Activated T-helper 2 cell treated with anti-CD3 and anti-CD28 coated beads, Interferon-gamma antibody, Interleukin-2, Interleukin-4, amounts not matched to agents 10 μg/mL and 5 μg/mL and 100 μg/mL, durations not matched to agents 14 hours and 24 hours and 36 hours (primary cell): ENCODE measurements at regions not wholly inside any gene's neighbourhood (a gene's known extent, or its start where the extent isn't known, plus 50 kb on each side); places are given as distances from the start of the nearest gene placed in this dataset.
"Not testable (repeated sequence)": the region's sequence is repeated elsewhere in the genome, so short reads cannot be mapped to it uniquely, and the experiment has no call there.

Experiments used
- DNase-seq: peaks from one replicate; pipeline ENCODE4 v3.0.0; 2021; ENCODE audit warnings: low spot score
- H3K27ac Mint-ChIP-seq: one replicate; pipeline ENCODE4 v1.8.0; 2021; ENCODE audit warnings: mixed read lengths
- H3K27me3 Mint-ChIP-seq: one replicate; pipeline ENCODE4 v1.8.0; 2021; ENCODE audit warnings: low read depth, mixed read lengths
- H3K36me3 Mint-ChIP-seq: one replicate; pipeline ENCODE4 v1.8.0; 2021; ENCODE audit warnings: low read depth, mixed read lengths
- H3K4me1 Mint-ChIP-seq: one replicate; pipeline ENCODE4 v1.8.0; 2021; ENCODE audit warnings: low read depth, mixed read lengths
- H3K4me3 Mint-ChIP-seq: one replicate; pipeline ENCODE4 v1.8.0; 2021; ENCODE audit warnings: low read depth, mild to moderate bottlenecking, moderate library complexity, mixed read lengths
- H3K9me3 Mint-ChIP-seq: one replicate; pipeline ENCODE4 v1.8.0; 2021; ENCODE audit warnings: mixed read lengths
- intact Hi-C: fragments of 100-400 bp; cut with micrococcal nuclease; formaldehyde crosslinking; loops from one replicate; pipeline ENCODE4 v1.15.1; 2023

DNA sequence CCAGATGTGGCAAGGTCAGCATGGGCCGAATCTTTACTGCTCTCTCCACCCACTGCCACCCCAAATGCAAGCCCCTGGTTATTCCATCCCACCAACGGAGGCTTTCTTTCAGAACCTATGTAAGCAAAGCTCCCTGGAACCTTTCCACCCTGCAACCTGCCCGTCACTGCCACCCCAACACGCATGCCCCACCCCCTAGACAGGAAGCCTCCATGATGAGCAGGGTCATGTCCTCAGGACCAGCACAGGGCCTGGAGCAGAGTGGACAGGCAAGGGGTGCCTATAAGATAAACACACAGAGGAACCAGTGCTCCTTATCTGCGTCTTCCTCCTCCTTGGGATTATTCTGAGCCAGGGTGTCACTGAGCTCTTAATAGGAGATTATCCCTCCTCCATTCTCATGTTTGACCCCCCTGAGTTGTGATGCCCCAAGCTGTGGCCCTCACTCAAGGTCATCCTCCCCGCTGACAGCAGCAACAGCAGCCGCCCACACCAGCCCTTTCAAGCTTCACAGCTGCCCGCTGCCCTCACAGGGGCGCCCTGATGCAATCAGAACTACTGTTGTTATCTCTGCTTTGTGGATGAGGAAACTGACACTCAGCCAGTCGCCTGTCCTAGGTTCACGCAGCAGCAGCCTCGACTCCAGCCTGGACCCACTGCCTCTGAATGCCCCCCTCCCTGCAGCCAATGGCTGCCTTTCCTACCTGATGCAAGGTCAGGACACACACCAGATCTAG lies 647.3 kb downstream of the TBC1D22A start:
- no peak for DNase-seq
- intact Hi-C loops: no loop called here
- Mint-ChIP-seq H3K27me3 (no peaks in the 10 kb centered on the region), H3K9me3 (no peaks in the 10 kb centered on the region), H3K27ac (no peak overlapping the region), H3K4me1 (no peaks in the 10 kb centered on the region), H3K36me3 (no peaks in the 10 kb centered on the region), H3K4me3 (no peak overlapping the region)

DNA sequence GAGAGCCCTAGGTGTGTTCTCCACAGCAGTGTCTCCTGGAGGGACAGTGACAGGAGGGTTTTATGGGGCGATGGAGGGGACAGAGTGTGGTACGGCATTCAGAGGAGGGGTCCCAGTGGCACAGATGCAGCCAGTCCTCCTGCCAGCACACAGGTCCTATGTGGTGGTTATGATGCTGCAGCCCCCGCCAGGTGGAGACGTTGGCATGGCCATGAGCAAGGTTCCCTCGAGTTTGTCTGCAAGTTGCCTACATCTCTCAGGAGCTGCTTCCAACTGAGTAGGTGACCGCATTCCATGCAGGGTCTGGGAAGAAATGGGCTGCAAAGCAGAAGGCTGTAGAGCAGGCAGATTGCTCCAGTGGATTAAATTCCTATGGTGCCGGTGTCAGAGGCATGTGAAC lies 646.0 kb downstream of the TBC1D22A start:
- DNase-seq: no peak
- intact Hi-C loops: no loop called here
- no peaks in the 10 kb centered on the region for H3K36me3 Mint-ChIP-seq
- H3K4me3 Mint-ChIP-seq: no peak overlapping the region
- H3K9me3 Mint-ChIP-seq: no peaks in the 10 kb centered on the region
- no peak overlapping the region for H3K27ac Mint-ChIP-seq
- no peaks in the 10 kb centered on the region for H3K27me3 Mint-ChIP-seq
- H3K4me1 Mint-ChIP-seq: no peaks in the 10 kb centered on the region

DNA sequence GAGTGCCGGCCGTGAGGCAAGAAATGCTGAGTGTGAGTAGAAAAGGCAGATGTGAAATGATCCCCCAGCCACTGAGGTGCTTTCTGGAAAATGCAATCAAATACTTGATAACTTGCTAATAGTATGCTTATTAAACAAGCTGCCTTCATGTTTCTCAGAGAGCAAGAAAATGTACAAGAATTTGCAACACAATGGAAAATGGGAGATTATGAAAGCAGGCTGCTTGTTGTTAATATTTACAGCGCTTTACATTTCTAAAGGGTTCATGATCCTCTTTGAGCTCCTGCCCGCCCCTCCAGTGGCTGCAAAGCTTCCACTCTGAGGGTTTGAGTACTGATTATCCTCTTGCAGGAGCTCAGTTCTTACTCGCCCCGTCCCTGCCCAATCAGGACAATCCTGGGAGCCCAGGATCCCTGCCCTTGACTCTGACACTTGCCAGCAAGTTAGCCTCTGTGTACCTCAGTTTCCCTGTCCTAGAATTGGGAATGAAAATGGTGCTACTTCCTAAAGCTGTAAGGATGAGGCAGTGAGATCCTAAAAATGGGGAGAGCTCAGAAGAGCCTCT lies 645.1 kb downstream of the TBC1D22A start:
- Mint-ChIP-seq H3K4me3 (no peak overlapping the region), H3K4me1 (no peaks in the 10 kb centered on the region)
- intact Hi-C loops: no loop called here

DNA sequence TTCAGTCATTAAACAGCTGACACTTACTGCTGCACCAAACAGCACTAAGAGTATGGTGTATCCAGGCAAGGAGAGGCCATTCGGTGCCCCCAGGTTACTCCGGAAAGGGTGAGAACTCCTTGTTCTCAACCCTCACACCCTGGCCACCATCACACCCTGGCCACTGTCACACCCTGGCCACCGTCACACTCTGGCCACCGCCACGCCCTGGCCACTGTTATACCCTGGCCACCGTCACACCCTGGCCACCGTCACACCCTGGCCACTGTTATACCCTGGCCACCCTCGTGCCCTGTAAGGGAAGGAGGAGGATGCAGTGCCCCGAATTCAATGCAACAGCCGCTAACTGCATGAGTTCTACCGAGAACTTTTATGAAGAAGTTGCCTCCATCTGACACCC lies 644.4 kb downstream of the TBC1D22A start:
- intact Hi-C loops: no loop called here
- Mint-ChIP-seq H3K4me3 (no peak overlapping the region), H3K27ac (no peak overlapping the region), H3K9me3 (no peaks in the 10 kb centered on the region), H3K36me3 (no peaks in the 10 kb centered on the region), H3K27me3 (no peaks in the 10 kb centered on the region), H3K4me1 (no peaks in the 10 kb centered on the region)
- no peak for DNase-seq

More for the DNA sequence above, 645.1 kb downstream of the TBC1D22A start:
- H3K27ac Mint-ChIP-seq: no peak overlapping the region
- no peaks in the 10 kb centered on the region for H3K27me3 Mint-ChIP-seq
- H3K9me3 Mint-ChIP-seq: no peaks in the 10 kb centered on the region
- no peaks in the 10 kb centered on the region for H3K36me3 Mint-ChIP-seq
- DNase-seq: no peak

DNA sequence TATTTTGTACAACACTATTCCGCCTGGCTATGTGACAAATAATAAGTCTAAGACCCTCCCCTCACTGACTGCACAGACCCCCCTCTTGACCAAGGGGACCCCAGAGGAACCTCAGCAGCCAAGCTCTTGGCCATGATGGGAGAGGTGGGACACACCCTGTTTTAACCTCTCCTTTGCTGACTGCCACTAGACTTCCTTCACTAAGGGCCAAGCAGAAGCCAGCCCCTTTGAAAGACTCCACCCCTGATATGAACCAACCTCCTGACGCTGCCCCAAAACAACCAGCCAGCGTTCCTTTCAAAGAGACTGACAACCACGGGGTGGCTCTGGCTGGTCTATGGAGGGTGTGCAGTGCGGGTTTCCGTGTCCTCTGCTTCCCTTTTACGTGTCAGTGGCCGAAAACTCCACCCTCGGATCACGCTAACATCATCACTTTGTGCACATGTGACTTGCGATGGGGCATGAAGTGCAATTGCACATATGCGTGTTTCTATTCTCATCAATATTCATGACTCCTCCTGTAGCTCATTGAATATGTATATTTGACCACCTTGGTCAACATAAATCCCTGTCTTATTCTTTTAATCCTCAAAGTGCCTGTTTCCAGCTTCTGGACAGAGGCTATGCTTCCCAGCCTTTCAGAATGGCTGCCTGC lies 643.9 kb downstream of the TBC1D22A start:
- DNase-seq: no peak
- Mint-ChIP-seq H3K4me3 (no peak overlapping the region), H3K4me1 (no peaks in the 10 kb centered on the region), H3K27ac (no peak overlapping the region), H3K9me3 (no peaks in the 10 kb centered on the region), H3K36me3 (no peaks in the 10 kb centered on the region), H3K27me3 (no peaks in the 10 kb centered on the region)
- intact Hi-C loops: no loop called here

DNA sequence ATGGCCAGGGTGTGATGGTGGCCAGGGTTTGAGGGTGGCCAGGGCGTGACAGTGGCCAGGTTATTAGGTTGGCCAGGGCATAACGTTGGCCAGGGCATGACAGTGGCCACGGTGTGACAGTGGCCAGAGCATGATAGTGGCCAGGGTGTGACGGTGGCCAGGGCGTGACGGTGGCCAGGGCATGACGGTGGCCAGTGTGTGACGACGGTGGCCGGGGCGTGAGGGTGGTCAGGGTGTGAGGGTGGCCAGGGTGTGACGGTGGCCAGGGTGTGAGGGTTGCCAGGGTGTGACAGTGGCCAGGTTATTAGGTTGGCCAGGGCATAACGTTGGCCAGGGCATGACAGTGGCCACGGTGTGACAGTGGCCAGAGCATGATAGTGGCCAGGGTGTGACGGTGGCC lies 642.8 kb downstream of the TBC1D22A start:
- H3K4me1 Mint-ChIP-seq, H3K4me3 Mint-ChIP-seq, DNase-seq, H3K27me3 Mint-ChIP-seq, H3K9me3 Mint-ChIP-seq, H3K27ac Mint-ChIP-seq, H3K36me3 Mint-ChIP-seq, intact Hi-C loops: not testable (repeated sequence)

DNA sequence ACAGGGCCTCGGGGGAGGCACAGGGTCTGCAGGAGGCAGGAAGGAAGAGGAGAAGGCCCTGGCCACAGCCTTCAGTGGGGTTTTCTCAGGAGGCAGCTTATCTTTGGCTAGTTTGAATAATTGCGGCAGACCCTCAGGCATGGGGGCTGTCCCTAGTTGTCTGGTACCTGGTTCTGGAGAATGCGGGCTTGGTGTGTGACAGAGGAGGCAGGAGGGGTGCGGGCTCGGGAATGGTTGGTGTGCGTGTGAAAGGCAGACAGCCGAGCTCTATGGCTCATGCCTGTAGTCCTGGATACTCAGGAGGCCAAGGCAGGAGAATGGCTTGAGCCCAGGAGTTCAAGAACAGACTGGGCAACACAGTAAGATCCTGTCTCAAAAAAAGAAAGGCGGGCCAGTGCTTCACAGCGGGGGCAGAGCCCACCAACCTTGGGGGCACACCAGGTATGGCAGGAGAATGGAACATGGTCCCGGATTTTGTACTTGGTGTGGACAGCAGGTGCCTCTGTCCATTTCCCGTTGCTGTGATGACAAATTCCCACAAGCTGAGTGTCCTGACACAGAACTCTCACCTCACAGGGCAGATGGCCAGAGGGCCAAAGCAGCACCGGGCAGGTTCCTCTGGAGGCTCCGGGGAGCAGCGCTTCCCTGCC lies 640.6 kb downstream of the TBC1D22A start:
- Mint-ChIP-seq H3K4me1 (no peaks in the 10 kb centered on the region), H3K27ac (no peak overlapping the region), H3K27me3 (no peaks in the 10 kb centered on the region), H3K4me3 (no peak overlapping the region), H3K9me3 (no peaks in the 10 kb centered on the region), H3K36me3 (no peaks in the 10 kb centered on the region)
- DNase-seq: no peak
- intact Hi-C loops: no loop called here

DNA sequence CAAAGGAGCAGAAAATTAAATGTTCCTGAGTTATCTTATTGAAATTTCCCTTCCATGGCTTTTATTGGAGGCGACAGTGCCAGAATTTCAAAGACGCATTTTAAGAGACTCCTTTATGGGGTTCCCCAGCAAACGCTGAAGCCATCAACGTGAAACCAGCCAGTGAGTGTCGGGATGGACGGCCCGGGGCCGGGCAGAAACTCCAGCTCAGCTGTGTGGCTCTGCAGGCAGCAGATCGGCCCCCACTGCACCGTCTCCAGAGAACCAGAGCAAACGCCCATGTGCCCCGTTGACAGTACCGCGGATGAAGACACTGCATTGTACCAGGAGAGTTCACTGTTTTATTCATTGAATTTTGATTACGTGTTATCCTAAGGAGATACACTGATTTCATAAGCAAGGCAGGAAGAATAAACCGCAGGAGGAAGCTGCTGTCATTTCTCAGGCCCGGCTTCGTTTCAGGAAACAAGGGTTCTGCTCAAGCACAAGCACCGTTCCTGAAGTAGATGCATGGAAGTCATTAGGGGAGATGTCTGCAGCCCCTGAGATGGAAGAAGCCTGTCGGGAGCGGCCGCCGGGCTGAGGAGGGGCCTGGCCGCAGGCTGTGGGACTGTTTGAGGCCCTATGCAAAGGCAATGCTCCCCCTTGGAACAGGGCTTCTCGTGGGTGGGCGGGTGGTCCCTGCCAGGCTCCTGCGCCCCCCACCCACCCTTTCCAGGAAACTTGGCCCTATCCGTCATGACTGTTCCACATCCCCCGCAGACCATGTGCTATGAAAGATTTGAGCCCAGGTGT lies 639.7 kb downstream of the TBC1D22A start:
- Mint-ChIP-seq H3K27ac (no peak overlapping the region), H3K4me1 (no peaks in the 10 kb centered on the region), H3K9me3 (no peaks in the 10 kb centered on the region), H3K36me3 (no peaks in the 10 kb centered on the region), H3K4me3 (no peak overlapping the region), H3K27me3 (no peaks in the 10 kb centered on the region)
- intact Hi-C loops: no loop called here
- DNase-seq: no peak

DNA sequence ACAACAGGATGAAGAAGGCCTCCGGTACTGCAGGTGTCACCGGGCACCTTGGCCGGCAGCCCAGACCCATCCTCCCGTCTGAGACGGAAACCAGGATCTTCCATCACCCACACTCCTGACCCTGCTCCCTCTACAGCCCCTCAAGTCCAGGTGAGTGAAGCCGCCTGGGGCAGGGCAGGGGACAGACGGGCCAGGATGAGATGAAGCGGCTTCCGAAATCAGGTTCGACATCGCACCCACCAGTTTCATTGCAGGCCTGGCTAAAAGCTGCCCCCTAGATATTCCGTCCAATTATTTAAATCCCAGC lies 639.1 kb downstream of the TBC1D22A start:
- H3K4me3 Mint-ChIP-seq: no peak overlapping the region
- H3K27ac Mint-ChIP-seq: no peak overlapping the region
- DNase-seq: no peak
- H3K4me1 Mint-ChIP-seq: no peaks in the 10 kb centered on the region
- H3K9me3 Mint-ChIP-seq: no peaks in the 10 kb centered on the region
- no peaks in the 10 kb centered on the region for H3K36me3 Mint-ChIP-seq
- no peaks in the 10 kb centered on the region for H3K27me3 Mint-ChIP-seq
- intact Hi-C loops: no loop called here

DNA sequence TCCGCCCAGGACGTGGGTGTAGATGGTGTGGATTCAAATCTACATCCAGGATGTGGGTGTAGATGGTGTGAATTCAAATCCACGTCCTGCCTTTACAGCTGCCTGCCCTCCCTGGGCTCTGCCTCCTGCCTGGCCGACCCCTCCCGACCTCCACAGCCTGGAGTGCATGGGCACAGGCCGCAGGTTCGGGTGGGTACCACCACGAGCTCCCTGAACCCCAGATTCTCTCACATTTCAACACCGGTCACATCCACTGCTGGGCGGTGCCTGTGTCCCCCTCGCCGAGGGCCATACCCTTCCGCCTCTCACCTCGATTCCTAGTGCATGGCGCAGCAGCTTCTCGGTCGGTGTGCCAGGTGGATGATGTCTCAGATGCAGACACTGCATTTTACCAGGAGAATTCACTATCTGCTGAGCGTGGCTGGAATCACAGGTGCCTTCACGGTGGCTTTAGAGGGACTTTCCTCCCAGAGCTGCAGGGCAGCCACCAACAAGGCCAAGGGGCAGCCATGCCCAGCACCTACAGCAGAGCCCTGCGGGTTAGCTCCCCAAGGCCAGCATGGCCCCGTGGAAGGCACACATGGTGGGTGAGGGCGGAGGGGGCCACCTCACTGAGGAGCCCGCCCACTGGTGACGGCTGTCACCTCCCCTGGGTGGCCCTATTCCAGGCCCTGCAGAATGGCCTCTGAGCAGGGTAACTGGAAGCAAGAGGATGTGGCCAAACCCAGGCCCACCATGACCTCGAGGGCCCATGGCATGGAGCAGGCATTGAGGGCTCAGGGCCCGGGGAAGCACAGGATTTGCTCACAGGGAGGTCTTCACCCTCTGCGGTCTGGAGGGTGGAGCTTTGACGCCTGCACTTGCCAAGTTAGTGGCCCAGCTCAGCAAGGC lies 638.5 kb downstream of the TBC1D22A start:
- Mint-ChIP-seq H3K4me3 (no peak overlapping the region), H3K9me3 (no peaks in the 10 kb centered on the region), H3K36me3 (no peaks in the 10 kb centered on the region), H3K27me3 (no peaks in the 10 kb centered on the region), H3K4me1 (no peaks in the 10 kb centered on the region), H3K27ac (no peak overlapping the region)
- intact Hi-C loops: no loop called here
- DNase-seq: no peak

DNA sequence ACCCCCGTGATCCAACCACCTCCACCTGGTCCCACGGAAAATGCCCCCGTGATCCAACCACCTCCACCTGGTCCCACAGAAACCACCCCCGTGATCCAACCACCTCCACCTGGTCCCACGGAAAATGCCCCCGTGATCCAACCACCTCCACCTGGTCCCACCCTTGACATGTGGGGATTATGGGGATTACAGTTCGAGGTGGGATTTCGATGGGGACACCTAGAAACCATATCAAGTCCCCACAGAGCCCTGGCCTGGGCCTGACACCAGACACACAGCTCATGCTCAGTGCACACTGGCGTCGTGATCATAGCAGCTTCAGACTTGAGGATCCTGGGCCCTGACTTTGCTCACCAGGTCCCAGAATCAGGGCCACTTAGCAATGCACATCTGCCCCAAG lies 637.7 kb downstream of the TBC1D22A start:
- H3K36me3 Mint-ChIP-seq, intact Hi-C loops, H3K27ac Mint-ChIP-seq, H3K27me3 Mint-ChIP-seq, DNase-seq, H3K4me3 Mint-ChIP-seq, H3K9me3 Mint-ChIP-seq, H3K4me1 Mint-ChIP-seq: not testable (repeated sequence)
